ENCODE measurements at regions not wholly inside any gene's neighbourhood (a gene's known extent, or its start where the extent isn't known, plus 50 kb on each side); places are given as distances from the start of the nearest gene placed in this dataset.

GRCh38 chr3:99248130-99248529 lies 346.6 kb upstream of the DCBLD2 start:
- H3K4me3 Mint-ChIP-seq: no peak overlapping the region
- ChIA-PET POLR2A (no interaction called here), CTCF (no interaction called here)
- no peaks in the 10 kb centered on the region for H3K36me3 Mint-ChIP-seq (ENCODE audit: low read depth)
- no peak for ATAC-seq
- H3K27me3 Mint-ChIP-seq (ENCODE audit: low read depth): no peaks in the 10 kb centered on the region
- no peak for DNase-seq
- H3K27ac Mint-ChIP-seq: no peak overlapping the region
- no peaks in the 10 kb centered on the region for H3K9me3 Mint-ChIP-seq (ENCODE audit: insufficient read depth)
- no peaks in the 10 kb centered on the region for H3K4me1 Mint-ChIP-seq (ENCODE audit: low read depth)

- ATAC-seq (no peak), DNase-seq (no peak)
- Mint-ChIP-seq H3K36me3 (ENCODE audit: low read depth) (no peaks in the 10 kb centered on the region), H3K4me1 (ENCODE audit: low read depth) (no peaks in the 10 kb centered on the region), H3K27me3 (ENCODE audit: low read depth) (no peaks in the 10 kb centered on the region), H3K4me3 (no peak overlapping the region), H3K27ac (no peak overlapping the region), H3K9me3 (ENCODE audit: insufficient read depth) (no peaks in the 10 kb centered on the region)
- ChIA-PET POLR2A (no interaction called here), CTCF (no interaction called here)
Measured at GRCh38 chr3:99246010-99246654, 344.6 kb upstream of the DCBLD2 start.

- Mint-ChIP-seq H3K36me3 (ENCODE audit: low read depth) (no peaks in the 10 kb centered on the region), H3K9me3 (ENCODE audit: insufficient read depth) (no peaks in the 10 kb centered on the region), H3K4me3 (no peak overlapping the region), H3K4me1 (ENCODE audit: low read depth) (no peaks in the 10 kb centered on the region), H3K27me3 (ENCODE audit: low read depth) (no peaks in the 10 kb centered on the region), H3K27ac (no peak overlapping the region)
- DNase-seq (no peak), ATAC-seq (no peak)
- ChIA-PET CTCF (no interaction called here), POLR2A (no interaction called here)
Measured at GRCh38 chr3:99242271-99242670, 340.8 kb upstream of the DCBLD2 start.

GRCh38 chr3:99240700-99241099 lies 339.2 kb upstream of the DCBLD2 start:
- Mint-ChIP-seq H3K27ac (no peak overlapping the region), H3K27me3 (ENCODE audit: low read depth) (no peaks in the 10 kb centered on the region), H3K9me3 (ENCODE audit: insufficient read depth) (no peaks in the 10 kb centered on the region), H3K4me3 (no peak overlapping the region), H3K36me3 (ENCODE audit: low read depth) (no peaks in the 10 kb centered on the region), H3K4me1 (ENCODE audit: low read depth) (no peaks in the 10 kb centered on the region)
- POLR2A ChIA-PET: no interaction called here
- DNase-seq: no peak
- no peak for ATAC-seq
- CTCF ChIA-PET: no interaction called here

DNA sequence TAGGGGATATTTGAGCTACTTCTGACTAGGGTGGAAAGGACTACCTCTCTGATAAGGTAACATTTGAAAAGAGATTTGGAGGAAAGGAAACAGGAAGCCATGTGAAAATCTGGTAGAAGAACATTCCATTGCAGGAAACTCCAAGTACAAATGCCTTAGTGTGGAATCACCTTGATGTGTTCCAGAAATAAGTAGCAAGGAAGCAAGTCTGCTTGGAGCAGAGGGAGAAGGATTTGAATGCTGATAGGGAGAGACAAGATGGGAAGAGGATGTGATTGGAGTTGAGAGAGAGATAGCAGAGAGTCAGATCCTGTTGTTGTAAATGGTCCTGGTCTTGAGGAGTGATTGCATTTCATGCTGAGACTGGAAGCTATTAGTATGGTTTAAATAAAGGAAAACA lies 335.1 kb upstream of the DCBLD2 start:
- no peaks in the 10 kb centered on the region for H3K9me3 Mint-ChIP-seq (ENCODE audit: insufficient read depth)
- POLR2A ChIA-PET: no interaction called here
- H3K27me3 Mint-ChIP-seq (ENCODE audit: low read depth): no peaks in the 10 kb centered on the region
- H3K4me1 Mint-ChIP-seq (ENCODE audit: low read depth): no peaks in the 10 kb centered on the region
- DNase-seq (no peak), ATAC-seq (no peak)
- CTCF ChIA-PET: no interaction called here
- H3K4me3 Mint-ChIP-seq: no peak overlapping the region
- no peak overlapping the region for H3K27ac Mint-ChIP-seq
- no peaks in the 10 kb centered on the region for H3K36me3 Mint-ChIP-seq (ENCODE audit: low read depth)

- DNase-seq (no peak), ATAC-seq (no peak)
- Mint-ChIP-seq H3K36me3 (ENCODE audit: low read depth) (no peaks in the 10 kb centered on the region), H3K4me1 (ENCODE audit: low read depth) (no peaks in the 10 kb centered on the region), H3K27me3 (ENCODE audit: low read depth) (no peaks in the 10 kb centered on the region), H3K9me3 (ENCODE audit: insufficient read depth) (no peaks in the 10 kb centered on the region), H3K27ac (no peak overlapping the region), H3K4me3 (no peak overlapping the region)
- ChIA-PET POLR2A (no interaction called here), CTCF (no interaction called here)
Measured at GRCh38 chr3:99232696-99233095, 331.2 kb upstream of the DCBLD2 start.

DNA sequence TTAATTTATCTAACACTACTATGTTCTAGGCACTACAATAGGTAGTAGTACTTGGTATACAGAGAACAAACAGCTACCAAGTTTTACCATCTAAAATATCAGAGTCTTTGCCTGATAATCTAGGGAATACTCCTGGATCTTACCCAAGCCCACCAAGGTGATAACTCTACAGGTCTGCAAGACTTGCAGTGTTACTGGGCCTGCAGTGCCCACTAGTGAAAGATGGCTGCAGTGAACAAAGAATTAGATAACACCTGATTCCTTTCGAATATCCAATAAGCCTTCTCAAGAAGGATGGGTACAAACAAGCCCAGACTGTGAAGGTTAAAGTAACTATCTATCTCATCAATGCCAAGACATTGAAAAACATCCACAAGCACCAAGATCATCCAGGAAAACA lies 317.0 kb upstream of the DCBLD2 start:
- no peak overlapping the region for H3K4me3 Mint-ChIP-seq
- ChIA-PET CTCF (no interaction called here), POLR2A (no interaction called here)
- H3K36me3 Mint-ChIP-seq (ENCODE audit: low read depth): no peaks in the 10 kb centered on the region
- no peaks in the 10 kb centered on the region for H3K4me1 Mint-ChIP-seq (ENCODE audit: low read depth)
- H3K27ac Mint-ChIP-seq: no peak overlapping the region
- ATAC-seq (no peak), DNase-seq (no peak)
- H3K9me3 Mint-ChIP-seq (ENCODE audit: insufficient read depth): no peaks in the 10 kb centered on the region
- no peaks in the 10 kb centered on the region for H3K27me3 Mint-ChIP-seq (ENCODE audit: low read depth)

GRCh38 chr3:99212969-99213368 lies 311.5 kb upstream of the DCBLD2 start:
- no peaks in the 10 kb centered on the region for H3K36me3 Mint-ChIP-seq (ENCODE audit: low read depth)
- ChIA-PET POLR2A (no interaction called here), CTCF (interaction anchor here (0.6 kb wide), 1 partner anchor 91 kb away, joined by 3 read pairs; no protein-coding TSS in a partner anchor)
- no peak overlapping the region for H3K4me3 Mint-ChIP-seq
- no peaks in the 10 kb centered on the region for H3K27me3 Mint-ChIP-seq (ENCODE audit: low read depth)
- DNase-seq: no peak
- no peak for ATAC-seq
- H3K9me3 Mint-ChIP-seq (ENCODE audit: insufficient read depth): no peaks in the 10 kb centered on the region
- H3K27ac Mint-ChIP-seq: no peak overlapping the region
- no peaks in the 10 kb centered on the region for H3K4me1 Mint-ChIP-seq (ENCODE audit: low read depth)

DNA sequence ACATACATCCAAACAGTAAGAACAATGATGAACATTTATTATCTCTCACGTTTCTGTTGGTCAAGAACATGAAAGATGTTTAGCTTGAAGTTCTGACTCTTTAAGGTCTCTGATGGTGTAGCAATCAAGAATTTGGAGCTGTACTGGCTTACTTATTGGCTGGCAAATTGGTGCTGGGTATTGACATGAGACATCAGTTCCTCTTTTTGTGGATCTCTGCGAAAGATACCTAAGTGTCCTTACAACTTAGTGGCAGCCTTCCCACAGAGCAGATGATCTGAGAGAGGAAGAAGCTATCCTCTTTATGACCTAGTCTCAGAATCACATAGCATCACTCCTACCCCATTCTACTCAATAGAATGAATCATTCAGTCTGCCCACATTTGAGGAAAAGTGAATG lies 309.8 kb upstream of the DCBLD2 start:
- Mint-ChIP-seq H3K36me3 (ENCODE audit: low read depth) (no peaks in the 10 kb centered on the region), H3K9me3 (ENCODE audit: insufficient read depth) (no peaks in the 10 kb centered on the region), H3K27ac (no peak overlapping the region), H3K4me3 (no peak overlapping the region), H3K27me3 (ENCODE audit: low read depth) (no peaks in the 10 kb centered on the region), H3K4me1 (ENCODE audit: low read depth) (no peaks in the 10 kb centered on the region)
- ATAC-seq (no peak), DNase-seq (no peak)
- POLR2A ChIA-PET: no interaction called here
- CTCF ChIA-PET: no interaction called here

- POLR2A ChIA-PET: no interaction called here
- no peak overlapping the region for H3K4me3 Mint-ChIP-seq
- H3K27ac Mint-ChIP-seq: no peak overlapping the region
- no peaks in the 10 kb centered on the region for H3K4me1 Mint-ChIP-seq (ENCODE audit: low read depth)
- no peak for ATAC-seq
- no peaks in the 10 kb centered on the region for H3K27me3 Mint-ChIP-seq (ENCODE audit: low read depth)
- CTCF ChIA-PET: interaction anchor here (1.1 kb wide), 1 partner anchor 26 kb away, joined by 3 read pairs; no protein-coding TSS in a partner anchor
- H3K36me3 Mint-ChIP-seq (ENCODE audit: low read depth): no peaks in the 10 kb centered on the region
- DNase-seq: no peak
- no peaks in the 10 kb centered on the region for H3K9me3 Mint-ChIP-seq (ENCODE audit: insufficient read depth)
Measured at GRCh38 chr3:99199021-99199420, 297.5 kb upstream of the DCBLD2 start.

GRCh38 chr3:99191186-99191585 lies 289.7 kb upstream of the DCBLD2 start:
- Mint-ChIP-seq H3K27ac (no peak overlapping the region), H3K4me1 (ENCODE audit: low read depth) (no peaks in the 10 kb centered on the region), H3K9me3 (ENCODE audit: insufficient read depth) (no peaks in the 10 kb centered on the region), H3K36me3 (ENCODE audit: low read depth) (no peaks in the 10 kb centered on the region), H3K27me3 (ENCODE audit: low read depth) (no peaks in the 10 kb centered on the region), H3K4me3 (no peak overlapping the region)
- no peak for ATAC-seq
- DNase-seq: no peak
- POLR2A ChIA-PET: no interaction called here
- CTCF ChIA-PET: no interaction called here

DNA sequence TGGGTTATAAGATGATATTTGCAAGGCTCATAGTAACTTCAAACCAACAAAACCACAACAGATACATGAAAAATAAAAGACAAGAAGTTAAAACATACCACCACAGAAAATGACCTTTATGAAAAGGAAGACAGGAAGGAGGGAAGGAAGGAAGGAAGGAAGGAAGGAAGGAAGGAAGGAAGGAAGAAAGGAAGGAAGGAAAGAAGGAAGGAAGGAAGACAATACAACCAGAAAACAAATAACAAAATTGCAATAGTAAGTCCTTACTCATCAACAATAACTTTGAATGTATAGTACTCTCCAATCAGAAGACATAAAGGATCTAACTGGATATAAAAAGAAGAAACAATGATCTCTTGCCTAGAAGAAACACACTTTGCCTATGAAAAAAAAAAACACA lies 287.4 kb upstream of the DCBLD2 start:
- POLR2A ChIA-PET: no interaction called here
- Mint-ChIP-seq H3K27me3 (ENCODE audit: low read depth) (no peaks in the 10 kb centered on the region), H3K9me3 (ENCODE audit: insufficient read depth) (no peaks in the 10 kb centered on the region), H3K36me3 (ENCODE audit: low read depth) (no peaks in the 10 kb centered on the region), H3K4me1 (ENCODE audit: low read depth) (no peaks in the 10 kb centered on the region), H3K27ac (no peak overlapping the region), H3K4me3 (no peak overlapping the region)
- DNase-seq: no peak
- CTCF ChIA-PET: no interaction called here
- ATAC-seq: no peak

DNA sequence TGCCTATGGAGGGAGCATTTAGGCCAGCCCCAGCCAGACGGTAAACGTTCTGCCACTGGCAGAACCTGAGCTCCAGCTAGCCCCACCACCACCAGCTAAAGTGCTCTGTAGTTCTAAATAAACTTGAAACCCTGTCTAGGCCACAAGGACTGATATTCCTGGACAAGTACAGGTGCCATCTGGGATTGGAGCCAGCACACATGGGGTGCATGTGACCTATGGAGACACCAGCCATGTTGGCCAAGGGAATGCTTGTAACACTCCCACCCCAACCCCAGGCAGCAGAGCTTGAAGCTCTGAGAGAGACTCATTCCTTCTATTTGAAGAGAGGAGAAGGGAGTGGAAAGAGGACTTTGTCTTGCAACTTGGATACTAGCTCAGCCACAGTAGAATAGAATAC lies 284.5 kb upstream of the DCBLD2 start:
- Mint-ChIP-seq H3K27me3 (ENCODE audit: low read depth) (no peaks in the 10 kb centered on the region), H3K4me1 (ENCODE audit: low read depth) (no peaks in the 10 kb centered on the region), H3K36me3 (ENCODE audit: low read depth) (no peaks in the 10 kb centered on the region), H3K9me3 (ENCODE audit: insufficient read depth) (no peaks in the 10 kb centered on the region), H3K4me3 (no peak overlapping the region), H3K27ac (no peak overlapping the region)
- ChIA-PET POLR2A (no interaction called here), CTCF (no interaction called here)
- no peak for ATAC-seq
- DNase-seq: no peak
